Activated CD8-positive, alpha-beta T cell treated with anti-CD3 and anti-CD28 coated beads for 36 hours (primary cell): ENCODE measurements at regions not wholly inside any gene's neighbourhood (a gene's known extent, or its start where the extent isn't known, plus 50 kb on each side); places are given as distances from the start of the nearest gene placed in this dataset.

Source experiments
- ATAC-seq: fragments of 200-7000 bp; cut with Tn5 transposase; one replicate; pipeline ENCODE4 v1.10.0; 2021; ENCODE audit warnings: mild to moderate bottlenecking, moderate library complexity
- CTCF ChIA-PET: fragments of 350-600 bp; sonication (Branson Sonifier 250); formaldehyde crosslinking; loops from one replicate; lab custom pipeline; 2021; ENCODE audit warnings: antibody characterized with exemption; lab: Charles Lee
- POLR2A ChIA-PET: fragments of 350-600 bp; sonication (Branson Sonifier 250); formaldehyde crosslinking; loops from one replicate; lab custom pipeline; 2021; ENCODE audit warnings: antibody characterized with exemption; lab: Charles Lee
- DNase-seq: peaks from one replicate; pipeline ENCODE4 v3.0.0-alpha.2; 2020
- H3K27ac Mint-ChIP-seq: one replicate; pipeline ENCODE4 v1.8.0; 2021; ENCODE audit warnings: mild to moderate bottlenecking, mixed read lengths
- H3K27me3 Mint-ChIP-seq: one replicate; pipeline ENCODE4 v1.8.0; 2021; ENCODE audit warnings: mixed read lengths
- H3K36me3 Mint-ChIP-seq: one replicate; pipeline ENCODE4 v1.8.0; 2021; ENCODE audit warnings: low read depth, mixed read lengths
- H3K4me1 Mint-ChIP-seq: one replicate; pipeline ENCODE4 v1.8.0; 2021; ENCODE audit warnings: low read depth, mixed read lengths
- H3K4me3 Mint-ChIP-seq: one replicate; pipeline ENCODE4 v1.8.0; 2021; ENCODE audit warnings: mild to moderate bottlenecking, moderate library complexity, mixed read lengths
- H3K9me3 Mint-ChIP-seq: one replicate; pipeline ENCODE4 v1.8.0; 2021; ENCODE audit warnings: mixed read lengths
- CTCF ChIP-seq: fragments of 200-600 bp; IDR thresholded peaks from one replicate; pipeline ENCODE4 v1.8.0; 2022; ENCODE audit warnings: antibody characterized with exemption, mild to moderate bottlenecking
- intact Hi-C: fragments of 100-400 bp; cut with micrococcal nuclease; formaldehyde crosslinking; loops from one replicate; pipeline ENCODE4 v1.10.0; 2022

- ChIA-PET CTCF (no interaction called here), POLR2A (no interaction called here)
- intact Hi-C loops = no loop called here
- Mint-ChIP-seq H3K36me3 (no peaks in the 10 kb centered on the region), H3K4me1 (no peaks in the 10 kb centered on the region), H3K27ac (no peak overlapping the region), H3K4me3 (no peak overlapping the region), H3K9me3 (peaks cover 15% of the 10 kb centered on the region), H3K27me3 (peaks cover 23% of the 10 kb centered on the region)
- no peak for DNase-seq
- ATAC-seq = no peak
- no peak for TF ChIP-seq CTCF
These were observed 67.0 kb upstream of the NLRP1 start for GRCh38 chr17:5651348-5651747.

DNA sequence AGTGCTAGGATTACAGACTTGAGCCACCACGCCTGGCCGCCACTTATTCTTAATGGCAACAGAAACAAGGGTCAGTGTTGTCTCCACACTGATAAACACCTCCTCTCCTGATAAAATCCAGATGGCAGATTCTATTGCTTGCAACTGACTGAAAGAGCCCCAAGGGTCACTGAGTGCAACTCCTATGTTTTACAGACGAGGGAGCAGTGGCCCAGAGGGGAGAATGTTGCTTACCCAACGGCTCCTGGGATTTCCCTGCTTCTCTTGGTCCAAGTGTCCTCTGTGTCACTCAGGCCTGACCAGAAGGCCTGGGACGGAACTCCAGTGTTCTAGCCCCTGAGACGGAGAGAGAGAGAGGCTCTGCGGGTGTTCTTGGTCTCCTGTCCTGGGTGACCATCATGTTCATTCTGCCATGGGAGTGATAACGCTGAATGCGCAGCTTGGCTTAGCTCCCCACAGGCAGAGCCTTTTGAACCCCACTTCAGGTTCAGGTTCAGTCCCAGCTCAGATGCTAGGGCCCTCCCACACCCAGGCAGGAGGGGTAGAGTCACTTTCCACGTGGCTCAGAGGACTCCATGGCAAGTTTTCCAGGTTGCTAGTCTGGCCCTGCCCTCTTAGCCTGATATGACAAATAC, 77.3 kb upstream of the NLRP1 start:
- ChIA-PET POLR2A (no interaction called here), CTCF (no interaction called here)
- peaks cover 3% of the 10 kb centered on the region for H3K27me3 Mint-ChIP-seq
- TF ChIP-seq CTCF = no peak
- DNase-seq = no peak
- no peaks in the 10 kb centered on the region for H3K9me3 Mint-ChIP-seq
- intact Hi-C loops = no loop called here
- no peak for ATAC-seq
- H3K36me3 Mint-ChIP-seq = no peaks in the 10 kb centered on the region
- H3K4me1 Mint-ChIP-seq = no peaks in the 10 kb centered on the region
- H3K4me3 Mint-ChIP-seq = no peak overlapping the region
- H3K27ac Mint-ChIP-seq = no peak overlapping the region

DNA sequence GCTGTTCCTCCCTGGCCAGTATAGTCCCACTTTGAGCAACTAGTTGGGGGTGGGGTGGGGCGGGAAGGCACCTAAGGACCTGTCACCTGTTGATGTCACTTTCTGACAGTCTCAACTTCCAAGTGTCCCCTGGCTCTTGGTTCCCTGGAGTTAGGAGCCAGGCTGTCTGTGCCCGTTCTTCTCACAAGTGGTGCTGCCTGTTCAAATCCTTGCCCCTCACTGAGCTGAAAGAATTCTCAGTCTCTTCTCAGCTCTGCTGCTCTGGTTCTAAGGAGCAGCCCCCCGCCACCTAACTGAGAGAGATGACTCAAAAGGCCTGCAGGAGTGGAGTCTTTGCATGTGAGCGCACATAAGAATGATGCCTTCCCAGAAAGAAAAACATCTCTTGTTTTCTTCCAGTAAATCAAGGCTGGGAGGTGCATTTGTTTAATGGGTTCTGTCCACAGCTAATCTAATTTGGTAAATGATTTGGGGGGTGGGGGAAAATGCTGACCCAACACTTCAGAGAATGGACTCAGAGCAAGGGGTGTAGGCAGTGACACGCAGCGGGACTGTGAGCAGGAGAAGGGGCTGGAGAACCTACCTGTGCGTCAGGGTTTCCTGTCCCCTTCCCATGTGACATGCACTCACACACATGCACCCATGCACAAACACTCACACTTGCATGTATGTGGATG, 78.2 kb upstream of the NLRP1 start:
- TF ChIP-seq CTCF = no peak
- ATAC-seq (no peak), DNase-seq (no peak)
- Mint-ChIP-seq H3K36me3 (no peaks in the 10 kb centered on the region), H3K27ac (no peak overlapping the region), H3K4me3 (no peak overlapping the region), H3K4me1 (no peaks in the 10 kb centered on the region), H3K9me3 (no peaks in the 10 kb centered on the region), H3K27me3 (peaks cover 3% of the 10 kb centered on the region)
- CTCF ChIA-PET = no interaction called here
- intact Hi-C loops = no loop called here
- POLR2A ChIA-PET = no interaction called here

DNA sequence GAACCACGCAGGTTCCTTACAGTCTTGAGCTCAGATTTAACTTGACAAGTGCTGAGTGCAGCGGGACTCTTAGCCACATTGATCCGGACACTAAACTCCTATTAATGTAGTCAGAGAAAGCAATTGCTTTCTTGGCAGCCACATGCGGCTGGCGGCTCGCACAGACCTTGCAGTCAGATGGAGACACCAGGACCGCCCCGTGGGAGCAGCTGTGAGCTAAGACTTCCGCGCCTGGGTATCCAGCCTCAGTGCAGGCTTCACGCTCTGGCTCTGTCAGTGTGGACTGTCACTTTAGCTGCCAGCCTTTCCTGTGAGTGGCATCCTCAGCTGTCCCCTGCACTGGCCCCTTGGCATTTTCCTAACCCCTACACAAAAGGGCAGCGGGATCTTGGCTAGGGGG, 80.9 kb upstream of the NLRP1 start:
- H3K4me3 Mint-ChIP-seq = no peak overlapping the region

More for the DNA sequence above, 80.9 kb upstream of the NLRP1 start:
- Mint-ChIP-seq H3K27me3 (peaks cover 7% of the 10 kb centered on the region), H3K36me3 (no peaks in the 10 kb centered on the region), H3K4me1 (no peaks in the 10 kb centered on the region), H3K9me3 (no peaks in the 10 kb centered on the region), H3K27ac (no peak overlapping the region)
- no peak for TF ChIP-seq CTCF
- no peak for ATAC-seq
- ChIA-PET CTCF (no interaction called here), POLR2A (no interaction called here)
- DNase-seq = no peak
- intact Hi-C loops = no loop called here
